WTC11 (cell line): ENCODE measurements at regions not wholly inside any gene's neighbourhood (a gene's known extent, or its start where the extent isn't known, plus 50 kb on each side); places are given as distances from the start of the nearest gene placed in this dataset.

Experiments used
- ATAC-seq: fragments of 200-7000 bp; cut with Tn5 transposase; 2 replicates; pipeline ENCODE4 v1.10.0; 2021; ENCODE audit warnings: mild to moderate bottlenecking, moderate library complexity
- CTCF ChIA-PET: fragments of 300-600 bp; sonication (Branson Sonifier 250); formaldehyde crosslinking; loops from one replicate; lab custom pipeline; 2021; ENCODE audit warnings: antibody characterized with exemption; lab: Charles Lee
- POLR2A ChIA-PET: fragments of 350-600 bp; sonication (Branson Sonifier 250); formaldehyde crosslinking; loops from one replicate; lab custom pipeline; 2021; ENCODE audit warnings: antibody characterized with exemption; lab: Charles Lee
- DNase-seq: peaks from one replicate; pipeline ENCODE4 v3.0.0; 2021; ENCODE audit warnings: low spot score
- H3K27ac Mint-ChIP-seq: 2 replicates; pipeline ENCODE4 v1.8.0; 2021; ENCODE audit warnings: mixed read lengths
- H3K27me3 Mint-ChIP-seq: 2 replicates; pipeline ENCODE4 v1.8.0; 2021; ENCODE audit warnings: low read depth, mild to moderate bottlenecking, moderate library complexity, mixed read lengths
- H3K36me3 Mint-ChIP-seq: 2 replicates; pipeline ENCODE4 v1.8.0; 2021; ENCODE audit warnings: mixed read lengths
- H3K4me1 Mint-ChIP-seq: 2 replicates; pipeline ENCODE4 v1.8.0; 2022; ENCODE audit warnings: mixed read lengths
- H3K4me3 Mint-ChIP-seq: 2 replicates; pipeline ENCODE4 v1.8.0; 2021; ENCODE audit warnings: mild to moderate bottlenecking, moderate library complexity, mixed read lengths
- H3K9me3 Mint-ChIP-seq: 2 replicates; pipeline ENCODE4 v1.8.0; 2021; ENCODE audit warnings: mixed read lengths
- ATF1 ChIP-seq: sonication (generic); formaldehyde crosslinking; IDR thresholded peaks from 2 replicates; pipeline ENCODE4 v1.8.1; 2023; ENCODE audit warnings: mild to moderate bottlenecking, moderate library complexity, missing genetic modification reagents
- EMX1 ChIP-seq: fragments of 250-450 bp; sonication (Bioruptor Pico); IDR thresholded peaks from 2 replicates; pipeline ENCODE4 v1.8.0; 2021; ENCODE audit warnings: mild to moderate bottlenecking
- GRHL2 ChIP-seq: fragments of 250-450 bp; sonication (Bioruptor Pico); IDR thresholded peaks from 2 replicates; pipeline ENCODE4 v1.8.0; 2022; ENCODE audit warnings: mild to moderate bottlenecking, moderate library complexity; ENCODE audit not compliant: insufficient replicate concordance, severe bottlenecking
- IRF2 ChIP-seq: sonication (generic); formaldehyde crosslinking; IDR thresholded peaks from 2 replicates; pipeline ENCODE4 v1.8.0; 2022; ENCODE audit warnings: low read depth, missing genetic modification reagents, borderline replicate concordance
- MYBL2 ChIP-seq: sonication (generic); formaldehyde crosslinking; IDR thresholded peaks from 2 replicates; pipeline ENCODE4 v1.8.1; 2023; ENCODE audit warnings: mild to moderate bottlenecking, moderate library complexity, missing genetic modification reagents
- NFE2L1 ChIP-seq: sonication (generic); formaldehyde crosslinking; IDR thresholded peaks from 2 replicates; pipeline ENCODE4 v1.8.1; 2023; ENCODE audit warnings: missing genetic modification reagents
- NR3C1 ChIP-seq: sonication (generic); formaldehyde crosslinking; conservative IDR thresholded peaks from 2 replicates; pipeline ENCODE4 v1.8.1; 2023; ENCODE audit warnings: low read depth, mild to moderate bottlenecking, missing genetic modification reagents
- PREB ChIP-seq: sonication (generic); formaldehyde crosslinking; IDR thresholded peaks from 2 replicates; pipeline ENCODE4 v1.8.1; 2022; ENCODE audit warnings: mild to moderate bottlenecking, missing genetic modification reagents, moderate library complexity, borderline replicate concordance
- RORB ChIP-seq: fragments of 250-450 bp; sonication (Bioruptor Pico); IDR thresholded peaks from 2 replicates; pipeline ENCODE4 v1.9.0; 2021; ENCODE audit warnings: mild to moderate bottlenecking
- SMAD4 ChIP-seq: sonication (generic); formaldehyde crosslinking; IDR thresholded peaks from 2 replicates; pipeline ENCODE4 v1.8.0; 2022; ENCODE audit warnings: mild to moderate bottlenecking, missing genetic modification reagents
- TCF7 ChIP-seq: sonication (generic); formaldehyde crosslinking; IDR thresholded peaks from 2 replicates; pipeline ENCODE4 v1.8.0; 2022; ENCODE audit warnings: mild to moderate bottlenecking, low read depth, missing genetic modification reagents, moderate library complexity
- TEAD1 ChIP-seq: sonication (generic); formaldehyde crosslinking; IDR thresholded peaks from 2 replicates; pipeline ENCODE4 v1.8.0; 2022; ENCODE audit warnings: mild to moderate bottlenecking, missing genetic modification reagents
- TEAD4 ChIP-seq: sonication (generic); formaldehyde crosslinking; IDR thresholded peaks from 2 replicates; pipeline ENCODE4 v1.8.0; 2022; ENCODE audit warnings: mild to moderate bottlenecking, missing genetic modification reagents
- USF2 ChIP-seq: sonication (generic); formaldehyde crosslinking; IDR thresholded peaks from 2 replicates; pipeline ENCODE4 v1.8.1; 2023; ENCODE audit warnings: mild to moderate bottlenecking, missing genetic modification reagents, moderate library complexity
- ZBTB21 ChIP-seq: sonication (generic); formaldehyde crosslinking; IDR thresholded peaks from 2 replicates; pipeline ENCODE4 v1.8.1; 2023; ENCODE audit warnings: mild to moderate bottlenecking, missing genetic modification reagents, borderline replicate concordance
- ZNF121 ChIP-seq: sonication (generic); formaldehyde crosslinking; IDR thresholded peaks from 2 replicates; pipeline ENCODE4 v1.8.0; 2023; ENCODE audit warnings: missing genetic modification reagents
- TF ChIP-seq, protein P1 (sequence below): fragments of 250-450 bp; sonication (Bioruptor Pico); IDR thresholded peaks from 2 replicates; pipeline ENCODE4 v1.9.0; 2021; ENCODE audit warnings: moderate library complexity, mild to moderate bottlenecking, inconsistent platforms, borderline replicate concordance
- TF ChIP-seq, protein P2 (sequence below): fragments of 250-450 bp; sonication (Bioruptor Pico); IDR thresholded peaks from 2 replicates; pipeline ENCODE4 v2.1.2; 2022; ENCODE audit warnings: mild to moderate bottlenecking, moderate library complexity
- TF ChIP-seq, protein P3 (sequence below): sonication (generic); formaldehyde crosslinking; IDR thresholded peaks from 2 replicates; pipeline ENCODE4 v1.8.1; 2022; ENCODE audit warnings: missing genetic modification reagents, borderline replicate concordance
- TF ChIP-seq, protein P4 (sequence below): sonication (generic); formaldehyde crosslinking; IDR thresholded peaks from 2 replicates; pipeline ENCODE4 v1.8.0; 2023; ENCODE audit warnings: missing genetic modification reagents
- TF ChIP-seq, protein P5 (sequence below): sonication (generic); formaldehyde crosslinking; conservative IDR thresholded peaks from 2 replicates; pipeline ENCODE4 v1.8.1; 2022; ENCODE audit warnings: mild to moderate bottlenecking, missing genetic modification reagents
- TF ChIP-seq, protein P6 (sequence below): sonication (generic); formaldehyde crosslinking; IDR thresholded peaks from 2 replicates; pipeline ENCODE4 v1.8.1; 2022; ENCODE audit warnings: low read depth, mild to moderate bottlenecking, moderate library complexity, missing genetic modification reagents, borderline replicate concordance

- TF ChIP-seq, protein P1, sequence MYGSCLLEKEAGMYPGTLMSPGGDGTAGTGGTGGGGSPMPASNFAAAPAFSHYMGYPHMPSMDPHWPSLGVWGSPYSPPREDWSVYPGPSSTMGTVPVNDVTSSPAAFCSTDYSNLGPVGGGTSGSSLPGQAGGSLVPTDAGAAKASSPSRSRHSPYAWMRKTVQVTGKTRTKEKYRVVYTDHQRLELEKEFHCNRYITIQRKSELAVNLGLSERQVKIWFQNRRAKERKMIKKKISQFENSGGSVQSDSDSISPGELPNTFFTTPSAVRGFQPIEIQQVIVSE (CRISPR knock-in tag): no peak
- no peak for TF ChIP-seq MYBL2
- TF ChIP-seq, protein P2, sequence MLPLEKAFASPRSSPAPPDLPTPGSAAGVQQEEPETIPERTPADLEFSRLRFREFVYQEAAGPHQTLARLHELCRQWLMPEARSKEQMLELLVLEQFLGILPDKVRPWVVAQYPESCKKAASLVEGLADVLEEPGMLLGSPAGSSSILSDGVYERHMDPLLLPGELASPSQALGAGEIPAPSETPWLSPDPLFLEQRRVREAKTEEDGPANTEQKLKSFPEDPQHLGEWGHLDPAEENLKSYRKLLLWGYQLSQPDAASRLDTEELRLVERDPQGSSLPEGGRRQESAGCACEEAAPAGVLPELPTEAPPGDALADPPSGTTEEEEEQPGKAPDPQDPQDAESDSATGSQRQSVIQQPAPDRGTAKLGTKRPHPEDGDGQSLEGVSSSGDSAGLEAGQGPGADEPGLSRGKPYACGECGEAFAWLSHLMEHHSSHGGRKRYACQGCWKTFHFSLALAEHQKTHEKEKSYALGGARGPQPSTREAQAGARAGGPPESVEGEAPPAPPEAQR (CRISPR knock-in tag): no peak
- TF ChIP-seq TEAD4 (CRISPR knock-in tag): no peak
- TF ChIP-seq, all 79 proteins: peak for 0
Observed at GRCh38 chr10:33521062-33521461, 186.6 kb upstream of the NRP1 start (continued).

- Mint-ChIP-seq H3K27ac (no peak overlapping the region), H3K27me3 (peaks cover 10% of the 10 kb centered on the region; the same call in 1 of the 2 replicates), H3K9me3 (no peaks in the 10 kb centered on the region), H3K4me1 (peaks cover 64% of the 10 kb centered on the region), H3K4me3 (no peak overlapping the region; the same call in 1 of the 2 replicates), H3K36me3 (peaks cover 2% of the 10 kb centered on the region; the same call in 1 of the 2 replicates)
- ATAC-seq (no peak), DNase-seq (no peak)
- ChIA-PET POLR2A (no interaction called here), CTCF (no interaction called here)
- TF ChIP-seq USF2 (CRISPR knock-in tag) (no peak), RORB (CRISPR knock-in tag) (no peak)
- TF ChIP-seq, protein P3, sequence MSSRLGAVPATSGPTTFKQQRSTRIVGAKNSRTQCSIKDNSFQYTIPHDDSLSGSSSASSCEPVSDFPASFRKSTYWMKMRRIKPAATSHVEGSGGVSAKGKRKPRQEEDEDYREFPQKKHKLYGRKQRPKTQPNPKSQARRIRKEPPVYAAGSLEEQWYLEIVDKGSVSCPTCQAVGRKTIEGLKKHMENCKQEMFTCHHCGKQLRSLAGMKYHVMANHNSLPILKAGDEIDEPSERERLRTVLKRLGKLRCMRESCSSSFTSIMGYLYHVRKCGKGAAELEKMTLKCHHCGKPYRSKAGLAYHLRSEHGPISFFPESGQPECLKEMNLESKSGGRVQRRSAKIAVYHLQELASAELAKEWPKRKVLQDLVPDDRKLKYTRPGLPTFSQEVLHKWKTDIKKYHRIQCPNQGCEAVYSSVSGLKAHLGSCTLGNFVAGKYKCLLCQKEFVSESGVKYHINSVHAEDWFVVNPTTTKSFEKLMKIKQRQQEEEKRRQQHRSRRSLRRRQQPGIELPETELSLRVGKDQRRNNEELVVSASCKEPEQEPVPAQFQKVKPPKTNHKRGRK (CRISPR knock-in tag): no peak
Observed at GRCh38 chr10:33520223-33520622, 185.8 kb upstream of the NRP1 start.

DNA sequence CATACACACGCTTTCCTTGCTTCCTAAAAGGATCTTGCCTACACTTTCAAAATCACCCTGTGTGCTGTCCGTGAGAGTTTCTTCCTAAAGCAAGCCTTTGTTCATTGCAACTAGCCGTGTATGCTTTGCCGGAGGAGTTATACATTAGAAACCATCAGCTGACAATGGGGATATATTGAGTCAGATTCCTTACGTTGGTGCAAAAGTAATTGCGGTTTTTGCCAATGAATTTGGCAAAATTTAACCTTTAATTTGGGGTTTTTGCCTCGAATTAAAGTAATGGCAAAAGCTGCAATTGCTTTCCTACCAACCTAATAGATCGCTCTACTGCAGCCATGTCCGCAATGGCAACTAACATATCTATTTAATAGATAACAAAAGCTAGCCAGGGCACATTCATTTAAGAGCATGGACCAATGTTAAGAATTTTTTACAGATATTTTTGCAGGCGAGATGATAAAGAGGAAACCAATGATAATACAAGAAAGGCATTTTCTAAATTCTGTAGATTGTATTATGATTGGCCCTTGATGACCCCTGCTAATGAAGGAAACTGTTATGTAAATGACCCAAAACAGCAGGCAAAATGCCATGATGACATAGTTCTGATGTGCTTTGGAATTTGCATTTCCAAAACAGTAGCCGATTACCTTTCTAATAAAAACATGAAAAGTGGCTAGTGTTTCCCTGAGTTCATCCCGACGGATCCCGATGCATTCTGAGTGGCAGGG, 184.8 kb upstream of the NRP1 start:
- ATAC-seq (peak; percentile 85), DNase-seq (no peak)
- no peaks in the 10 kb centered on the region for H3K9me3 Mint-ChIP-seq
- peaks cover 2% of the 10 kb centered on the region; the same call in 1 of the 2 replicates for H3K36me3 Mint-ChIP-seq
- peaks cover 10% of the 10 kb centered on the region; the same call in 1 of the 2 replicates for H3K27me3 Mint-ChIP-seq
- peak overlapping the region; percentile 39 for H3K4me3 Mint-ChIP-seq
- peak overlapping the region; percentile 45 for H3K27ac Mint-ChIP-seq
- ChIA-PET CTCF (interaction anchor here (0.9 kb wide), 1 partner anchor 185 kb away, joined by 4 read pairs; the partner anchor contains the start of gene NRP1), POLR2A (interaction anchor here (0.6 kb wide), 1 partner anchor 43 kb away, joined by 3 read pairs; no protein-coding TSS in a partner anchor)
- peaks cover 57% of the 10 kb centered on the region for H3K4me1 Mint-ChIP-seq
- TF ChIP-seq TEAD1 (CRISPR knock-in tag) (no peak; the same call in 1 of the 2 replicates), EMX1 (no peak), PREB (CRISPR knock-in tag) (no peak), SMAD4 (CRISPR knock-in tag) (no peak), NFE2L1 (CRISPR knock-in tag) (no peak), ZNF121 (CRISPR knock-in tag) (no peak), TEAD4 (CRISPR knock-in tag) (no peak), GRHL2 (no peak), ATF1 (CRISPR knock-in tag) (no peak), IRF2 (CRISPR knock-in tag) (no peak), ZBTB21 (CRISPR knock-in tag) (no peak), TCF7 (CRISPR knock-in tag) (no peak), NR3C1 (CRISPR knock-in tag) (no peak)
- TF ChIP-seq, protein P2 (CRISPR knock-in tag): no peak
- TF ChIP-seq, protein P4, sequence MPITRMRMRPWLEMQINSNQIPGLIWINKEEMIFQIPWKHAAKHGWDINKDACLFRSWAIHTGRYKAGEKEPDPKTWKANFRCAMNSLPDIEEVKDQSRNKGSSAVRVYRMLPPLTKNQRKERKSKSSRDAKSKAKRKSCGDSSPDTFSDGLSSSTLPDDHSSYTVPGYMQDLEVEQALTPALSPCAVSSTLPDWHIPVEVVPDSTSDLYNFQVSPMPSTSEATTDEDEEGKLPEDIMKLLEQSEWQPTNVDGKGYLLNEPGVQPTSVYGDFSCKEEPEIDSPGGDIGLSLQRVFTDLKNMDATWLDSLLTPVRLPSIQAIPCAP (CRISPR knock-in tag): no peak
- TF ChIP-seq, protein P5, sequence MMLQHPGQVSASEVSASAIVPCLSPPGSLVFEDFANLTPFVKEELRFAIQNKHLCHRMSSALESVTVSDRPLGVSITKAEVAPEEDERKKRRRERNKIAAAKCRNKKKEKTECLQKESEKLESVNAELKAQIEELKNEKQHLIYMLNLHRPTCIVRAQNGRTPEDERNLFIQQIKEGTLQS (CRISPR knock-in tag): no peak
- TF ChIP-seq, protein P6, sequence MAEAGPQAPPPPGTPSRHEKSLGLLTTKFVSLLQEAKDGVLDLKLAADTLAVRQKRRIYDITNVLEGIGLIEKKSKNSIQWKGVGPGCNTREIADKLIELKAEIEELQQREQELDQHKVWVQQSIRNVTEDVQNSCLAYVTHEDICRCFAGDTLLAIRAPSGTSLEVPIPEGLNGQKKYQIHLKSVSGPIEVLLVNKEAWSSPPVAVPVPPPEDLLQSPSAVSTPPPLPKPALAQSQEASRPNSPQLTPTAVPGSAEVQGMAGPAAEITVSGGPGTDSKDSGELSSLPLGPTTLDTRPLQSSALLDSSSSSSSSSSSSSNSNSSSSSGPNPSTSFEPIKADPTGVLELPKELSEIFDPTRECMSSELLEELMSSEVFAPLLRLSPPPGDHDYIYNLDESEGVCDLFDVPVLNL (CRISPR knock-in tag): no peak
